Left cardiac atrium (tissue), 4 donors: ENCODE measurements at regions not wholly inside any gene's neighbourhood (a gene's known extent, or its start where the extent isn't known, plus 50 kb on each side); places are given as distances from the start of the nearest gene placed in this dataset.
A peak's percentile ranks its signal among the peaks of the same experiment; 100 is the strongest.

ENCODE experiments used
- ATAC-seq, 2 donors: fragments of 200-7000 bp; cut with Tn5 transposase; one replicate each; pipeline ENCODE4 v1.9.1; 2020; ENCODE audit warnings: mild to moderate bottlenecking in 2 of 2, moderate library complexity in 2 of 2
- DNase-seq: peaks from one replicate; pipeline ENCODE4 v3.0.0-alpha.2; 2020
- intact Hi-C, 2 donors: fragments of 100-400 bp; cut with DNase I; formaldehyde crosslinking; loops; one replicate each; pipeline versions ENCODE4 v1.14.1 to v1.15.1; 2022 to 2023
- donor health status: DM: no; HTN: yes; CAD: no.
- donor health status: DM: no; HTN: yes; CAD: no; lungs with severe emphysema.
- donor health status: DM: yes; HTN: yes; CAD: no.
- donor health status: Dilated cardiomyopathy.

DNA sequence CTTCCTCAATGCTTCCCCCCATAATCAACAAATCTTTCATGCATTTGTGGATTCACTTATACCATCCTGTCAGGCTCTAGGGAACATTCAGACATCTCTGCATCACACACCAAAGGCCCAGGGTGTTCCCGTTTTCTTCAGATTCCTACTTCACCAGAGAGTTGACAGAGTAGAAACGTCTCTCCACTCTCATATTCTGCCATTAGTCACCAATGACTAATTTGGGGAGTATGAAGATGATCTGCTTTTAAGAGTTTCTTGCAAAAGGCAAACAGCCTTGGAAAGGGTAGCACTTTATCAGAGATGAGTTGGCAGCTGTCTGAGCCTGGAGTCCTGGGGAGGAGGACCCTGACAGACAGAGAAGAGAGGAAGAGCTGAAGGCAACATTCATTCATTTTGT is 55.8 kb upstream of the DGKG start:
- DNase-seq (no peak), ATAC-seq (peak in 1 of 2 donors; percentile 74)
- intact Hi-C loops: no loop called here

DNA sequence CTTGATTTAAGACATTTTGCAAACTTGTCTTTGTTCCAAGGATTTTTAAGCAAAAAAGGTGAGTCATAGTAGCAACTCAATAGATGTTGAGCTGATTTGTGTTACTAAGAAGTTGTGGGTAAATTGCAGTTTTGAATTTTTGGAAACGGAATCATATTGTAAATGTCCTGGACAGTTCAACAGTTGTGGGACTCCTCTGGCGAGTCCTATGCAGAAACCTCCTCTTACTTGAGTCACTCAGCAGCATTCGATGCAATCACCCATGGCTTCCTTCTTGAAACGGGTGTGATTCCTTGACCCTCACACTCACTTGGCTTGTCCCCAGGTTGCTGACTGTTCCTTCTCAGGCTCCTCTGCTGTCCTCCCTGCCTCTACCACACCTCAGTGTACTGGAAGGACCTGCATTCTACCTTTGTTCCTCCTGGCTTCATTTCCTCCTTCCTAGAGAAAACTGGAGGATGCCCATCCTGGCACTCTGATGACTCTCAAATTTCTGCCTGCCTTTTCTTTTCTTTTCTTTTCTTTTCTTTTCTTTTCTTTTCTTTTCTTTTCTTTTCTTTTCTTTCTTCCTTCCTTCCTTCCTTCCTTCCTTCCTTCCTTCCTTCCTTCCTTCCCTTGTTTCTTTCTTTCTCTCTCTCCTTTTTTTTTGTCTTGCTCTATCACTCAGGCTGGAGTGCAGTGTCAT is 52.8 kb upstream of the DGKG start:
- DNase-seq: no peak
- intact Hi-C loops: no loop called here
- ATAC-seq: peak in 1 of 2 donors; percentile 22

DNA sequence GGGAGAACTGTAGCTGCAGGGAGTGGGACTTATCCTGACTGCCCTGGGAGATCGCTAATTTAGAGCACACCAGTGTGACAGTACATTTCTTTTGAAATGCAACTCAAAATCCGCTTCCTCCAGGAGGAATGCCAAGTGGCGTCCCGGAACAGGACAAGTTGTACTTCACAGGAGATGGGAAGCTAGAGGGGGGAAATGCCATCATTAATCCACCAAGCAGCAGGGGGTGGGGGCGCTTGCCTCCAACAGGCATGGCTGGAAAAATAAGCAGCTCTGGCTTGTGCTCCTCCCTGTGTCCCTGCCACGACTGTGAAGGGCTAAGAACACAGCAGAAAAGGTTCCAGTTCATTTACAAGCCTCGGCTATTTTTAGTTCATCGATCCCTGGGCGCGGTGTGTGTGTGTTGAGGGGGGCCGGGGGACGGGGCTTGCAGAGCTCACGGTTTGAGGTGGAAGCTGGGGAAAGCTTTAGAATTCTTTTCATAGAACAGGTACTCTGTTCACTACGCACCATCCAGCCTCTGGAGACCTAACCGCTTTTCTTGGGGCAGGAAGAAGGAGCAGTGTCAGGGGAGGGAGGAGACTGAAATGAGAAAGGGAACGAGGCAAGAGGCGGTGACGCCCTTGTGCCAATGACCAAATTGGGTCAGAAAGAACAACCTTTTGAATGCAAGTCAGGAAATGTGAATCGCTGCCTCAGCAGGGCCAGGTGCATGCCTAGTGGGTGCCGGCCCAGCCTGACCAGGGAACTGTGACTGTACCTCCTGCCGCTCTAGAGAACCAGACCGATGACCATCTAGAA is 51.8 kb upstream of the DGKG start:
- ATAC-seq (peak; percentile 52 to 79), DNase-seq (peak; percentile 62)
- intact Hi-C loops: no loop called here

DNA sequence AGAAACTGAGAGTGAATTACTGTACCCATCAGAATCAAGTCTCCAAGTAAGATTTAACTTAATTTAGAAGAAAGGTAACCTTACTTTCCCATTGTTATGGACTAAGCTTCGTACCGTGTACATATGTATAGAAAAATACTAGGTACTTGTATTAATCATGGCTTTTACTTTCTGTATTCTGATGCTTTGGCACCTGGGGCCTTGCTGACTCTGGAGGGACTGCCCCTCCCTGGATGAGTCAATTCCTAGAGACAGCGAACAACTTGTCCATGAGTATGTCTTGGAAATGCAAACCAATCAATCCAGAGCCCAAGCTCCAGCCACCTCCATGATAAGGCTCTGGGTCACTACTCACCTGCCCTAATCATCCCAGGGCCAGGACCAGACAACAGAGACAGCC is 50.0 kb upstream of the DGKG start:
- intact Hi-C loops: no loop called here
- no peak for DNase-seq
- ATAC-seq: no peak
